GM19023 (cell line): ENCODE measurements at regions not wholly inside any gene's neighbourhood (a gene's known extent, or its start where the extent isn't known, plus 50 kb on each side); places are given as distances from the start of the nearest gene placed in this dataset.
"Not testable (repeated sequence)": the region's sequence is repeated elsewhere in the genome, so short reads cannot be mapped to it uniquely, and the experiment has no call there.

Experiments used
- ATAC-seq: cut with Tn5 transposase; IDR thresholded peaks from one replicate; pipeline ENCODE4 v1.9.1; 2021; ENCODE audit warnings: mild to moderate bottlenecking, moderate library complexity; ENCODE audit not compliant: unreplicated experiment

- ATAC-seq = no peak
These were observed 53.3 kb upstream of the CYLC2 start for GRCh38 chr9:102941868-102942267.

- no peak for ATAC-seq
These were observed 72.6 kb upstream of the CYLC2 start for GRCh38 chr9:102922526-102922925.

GRCh38 chr9:102911185-102911584, 83.9 kb upstream of the CYLC2 start:
- ATAC-seq = no peak

GRCh38 chr9:102905795-102906194, 89.3 kb upstream of the CYLC2 start:
- ATAC-seq = not testable (repeated sequence)

GRCh38 chr9:102892025-102892424, 103.1 kb upstream of the CYLC2 start:
- ATAC-seq = no peak

GRCh38 chr9:102888747-102889146, 106.4 kb upstream of the CYLC2 start:
- ATAC-seq = not testable (repeated sequence)

- ATAC-seq = no peak
These were observed 119.4 kb upstream of the CYLC2 start for GRCh38 chr9:102875687-102876086.

GRCh38 chr9:102867488-102867887, 127.6 kb upstream of the CYLC2 start:
- ATAC-seq = no peak

GRCh38 chr9:102862478-102862877, 132.7 kb upstream of the CYLC2 start:
- no peak for ATAC-seq

- ATAC-seq = no peak
These were observed 139.5 kb upstream of the CYLC2 start for GRCh38 chr9:102855641-102856040.

- no peak for ATAC-seq
These were observed 149.2 kb upstream of the CYLC2 start for GRCh38 chr9:102845827-102846371.

- ATAC-seq = no peak
These were observed 150.4 kb upstream of the CYLC2 start for GRCh38 chr9:102844716-102845115.

- no peak for ATAC-seq
These were observed 152.7 kb upstream of the CYLC2 start for GRCh38 chr9:102842423-102842822.

GRCh38 chr9:102841376-102841775, 153.8 kb upstream of the CYLC2 start:
- ATAC-seq = no peak

GRCh38 chr9:102840335-102840734, 154.8 kb upstream of the CYLC2 start:
- no peak for ATAC-seq

- no peak for ATAC-seq
These were observed 162.3 kb upstream of the CYLC2 start for GRCh38 chr9:102832814-102833213.

GRCh38 chr9:102796244-102796643, 198.9 kb upstream of the CYLC2 start:
- no peak for ATAC-seq

GRCh38 chr9:102795532-102795931, 199.6 kb upstream of the CYLC2 start:
- ATAC-seq = no peak

- no peak for ATAC-seq
These were observed 215.8 kb upstream of the CYLC2 start for GRCh38 chr9:102779356-102779755.

- no peak for ATAC-seq
These were observed 216.4 kb upstream of the CYLC2 start for GRCh38 chr9:102778746-102779145.

GRCh38 chr9:102770704-102771103, 224.4 kb upstream of the CYLC2 start:
- ATAC-seq = no peak

- no peak for ATAC-seq
These were observed 225.8 kb upstream of the CYLC2 start for GRCh38 chr9:102769307-102769706.

- no peak for ATAC-seq
These were observed 227.1 kb upstream of the CYLC2 start for GRCh38 chr9:102768002-102768401.
